Caki2 (cell line): ENCODE measurements at regions not wholly inside any gene's neighbourhood (a gene's known extent, or its start where the extent isn't known, plus 50 kb on each side); places are given as distances from the start of the nearest gene placed in this dataset.
A peak's percentile ranks its signal among the peaks of the same experiment; 100 is the strongest.

Source experiments
- DNase-seq: peaks from one replicate; pipeline ENCODE4 v3.0.0-alpha.2; 2015; ENCODE audit warnings: low read depth
- in situ Hi-C: cut with HindIII; loops from 2 replicates; pipeline ENCODE4 v1.10.0; 2016; ENCODE audit warnings: low sequenced_read_pairs, low pct_unique_long_range_greater_than_20kb, mixed read lengths

DNA sequence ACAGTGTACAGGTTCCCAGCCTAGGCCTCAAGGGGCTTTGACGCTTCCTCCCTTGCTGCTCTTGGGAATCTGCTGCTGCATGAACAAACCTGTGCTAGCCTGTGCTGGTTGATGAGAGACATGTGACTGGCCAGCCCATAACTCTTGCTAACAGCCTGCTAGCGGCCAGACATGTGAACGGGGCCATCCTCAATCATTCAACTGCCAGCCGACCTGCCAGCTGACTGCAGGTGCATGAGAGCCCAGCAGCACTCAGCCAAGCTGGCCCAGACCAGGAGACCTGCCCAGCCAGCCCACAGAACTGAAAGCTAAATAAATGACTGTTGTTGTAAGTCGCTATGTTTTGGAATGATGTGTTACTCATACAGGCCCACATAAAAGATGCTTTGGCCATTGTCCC is 82.4 kb upstream of the DLG1 start:
- no peak for DNase-seq
- in situ Hi-C loops, result no loop called here

DNA sequence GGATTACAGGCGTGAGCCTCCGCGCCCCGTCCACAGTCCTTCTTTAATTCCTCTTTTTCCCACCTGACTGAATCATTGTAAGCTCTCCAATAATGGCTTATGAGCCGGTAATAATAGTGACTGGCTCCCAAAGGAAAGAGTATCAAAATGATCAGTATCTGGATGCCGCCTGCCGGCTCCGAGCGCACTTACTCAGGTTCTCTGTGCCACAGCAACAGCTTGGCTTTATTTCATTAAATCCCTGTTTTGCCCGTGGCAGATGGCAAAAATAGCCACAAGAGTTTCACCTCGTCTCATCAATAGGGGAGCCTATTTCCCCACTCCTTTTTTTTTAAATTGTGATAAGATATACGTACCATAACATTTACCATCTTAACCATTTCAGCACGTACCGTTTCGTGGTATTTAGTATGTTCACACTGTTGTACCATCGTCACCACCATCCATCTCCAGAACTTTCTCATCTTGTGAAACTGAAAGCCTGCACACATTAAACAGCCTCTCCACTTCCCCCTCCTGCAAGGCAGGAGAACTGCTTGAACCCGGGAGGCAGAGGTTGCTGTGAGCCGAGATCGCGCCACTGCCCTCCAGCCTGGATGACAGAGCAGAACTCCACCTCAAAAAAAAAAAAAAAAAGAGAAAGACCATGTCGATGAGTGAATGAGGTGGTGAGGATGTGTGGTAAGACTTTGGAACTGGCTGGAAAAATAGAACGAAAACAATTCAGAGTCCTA is 80.7 kb upstream of the DLG1 start:
- no peak for DNase-seq
- in situ Hi-C loops, result no loop called here

DNA sequence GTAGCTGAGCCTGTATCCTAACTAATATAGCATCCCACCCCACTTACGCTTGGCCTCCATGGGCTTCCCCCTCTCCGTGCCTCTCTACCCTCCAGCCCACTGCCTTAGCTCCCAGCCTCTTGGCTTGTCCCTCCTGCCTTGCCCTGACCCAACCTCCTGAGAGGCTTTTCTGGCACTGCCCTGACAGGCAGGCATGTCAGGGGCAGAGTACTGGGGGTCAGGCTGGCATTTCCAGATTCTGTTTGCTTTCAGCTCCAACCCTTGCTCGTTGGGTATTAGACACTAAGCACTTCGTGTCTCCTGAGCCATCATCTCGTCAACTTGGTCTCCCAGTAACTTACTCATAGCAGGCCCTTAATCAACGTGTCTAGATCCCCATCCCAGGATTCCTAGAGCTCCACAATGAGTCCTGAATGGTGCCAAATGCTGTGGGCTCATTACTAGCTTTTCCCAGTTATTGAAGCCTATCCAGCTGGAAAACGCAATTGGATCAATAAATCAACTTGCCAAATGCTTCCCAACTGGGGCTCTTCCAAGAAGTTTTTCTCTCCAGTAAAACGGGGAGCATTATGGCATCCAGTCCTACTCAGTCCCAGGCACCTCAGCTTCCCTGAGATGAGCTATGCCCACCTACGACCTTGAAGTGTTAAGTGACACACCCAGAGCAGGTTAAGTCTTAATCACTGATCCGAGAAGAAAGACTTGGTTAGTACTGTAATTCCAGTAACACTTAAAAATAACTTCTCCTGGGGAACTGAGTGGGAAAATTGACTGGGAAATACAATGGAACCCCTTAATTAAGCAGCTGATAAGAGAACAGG is 78.5 kb upstream of the DLG1 start:
- in situ Hi-C loops, result no loop called here

DNA sequence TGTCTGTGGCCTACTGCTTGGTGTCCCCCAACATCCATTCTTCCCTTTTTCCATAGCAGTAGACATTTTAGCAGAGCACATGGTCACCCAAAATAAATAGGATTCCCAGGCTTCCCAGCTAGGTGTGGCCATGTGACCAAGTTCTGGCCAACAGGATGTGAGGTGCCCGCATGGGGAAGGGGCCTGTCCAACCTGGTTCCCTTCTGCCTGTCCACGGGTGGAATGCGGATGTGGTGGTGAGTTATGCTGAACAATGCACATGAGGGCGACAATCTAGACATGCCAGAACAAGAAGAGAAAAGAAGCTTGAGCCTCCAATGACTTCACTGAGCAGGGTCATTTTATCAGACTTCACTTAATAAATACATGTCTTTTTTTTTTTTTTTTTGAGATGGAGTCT is 77.6 kb upstream of the DLG1 start:
- DNase-seq, result no peak
- in situ Hi-C loops, result no loop called here

More for the DNA sequence above, 78.5 kb upstream of the DLG1 start:
- no peak for DNase-seq

DNA sequence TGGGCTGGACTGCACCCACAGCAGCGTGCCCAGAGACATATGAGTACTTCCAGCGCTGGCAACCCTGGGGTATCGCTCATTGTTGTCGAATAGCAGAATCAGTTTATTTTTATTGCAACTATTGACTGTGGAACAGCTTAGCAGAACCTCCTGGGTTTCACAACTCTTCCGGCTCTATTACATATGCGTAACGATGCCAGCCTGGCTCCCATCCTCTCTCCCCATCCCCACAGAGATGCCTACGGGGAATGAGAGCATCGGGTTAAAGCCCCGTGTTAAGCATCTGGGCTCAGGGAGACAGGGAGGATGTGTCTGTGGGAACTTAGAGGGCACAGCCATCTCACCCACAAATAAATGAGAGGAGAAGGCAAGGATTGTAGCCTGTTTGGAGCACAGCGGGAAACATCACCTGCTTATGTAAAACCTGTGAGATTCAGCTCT is 76.6 kb upstream of the DLG1 start:
- in situ Hi-C loops, result no loop called here
- no peak for DNase-seq

DNA sequence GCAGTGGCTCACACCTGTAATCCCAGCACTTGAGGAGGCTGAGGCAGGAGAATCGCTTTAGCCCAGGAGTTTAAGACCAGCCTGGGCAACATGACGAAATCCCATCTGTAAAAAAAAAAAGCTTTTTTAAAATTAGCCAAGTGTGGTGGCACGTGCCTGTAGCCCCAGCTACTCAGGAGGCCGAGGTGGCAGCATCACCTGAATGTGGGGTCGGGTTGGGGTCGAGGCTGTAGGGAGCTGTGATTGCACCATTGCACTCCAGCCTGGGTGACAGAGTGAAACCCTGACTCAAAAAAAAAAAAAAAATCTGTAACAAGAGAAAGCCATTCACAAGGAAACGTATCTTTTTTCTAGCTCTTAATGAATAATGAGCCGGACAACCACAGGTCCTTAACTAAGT is 74.7 kb upstream of the DLG1 start:
- in situ Hi-C loops, result no loop called here
- no peak for DNase-seq

DNA sequence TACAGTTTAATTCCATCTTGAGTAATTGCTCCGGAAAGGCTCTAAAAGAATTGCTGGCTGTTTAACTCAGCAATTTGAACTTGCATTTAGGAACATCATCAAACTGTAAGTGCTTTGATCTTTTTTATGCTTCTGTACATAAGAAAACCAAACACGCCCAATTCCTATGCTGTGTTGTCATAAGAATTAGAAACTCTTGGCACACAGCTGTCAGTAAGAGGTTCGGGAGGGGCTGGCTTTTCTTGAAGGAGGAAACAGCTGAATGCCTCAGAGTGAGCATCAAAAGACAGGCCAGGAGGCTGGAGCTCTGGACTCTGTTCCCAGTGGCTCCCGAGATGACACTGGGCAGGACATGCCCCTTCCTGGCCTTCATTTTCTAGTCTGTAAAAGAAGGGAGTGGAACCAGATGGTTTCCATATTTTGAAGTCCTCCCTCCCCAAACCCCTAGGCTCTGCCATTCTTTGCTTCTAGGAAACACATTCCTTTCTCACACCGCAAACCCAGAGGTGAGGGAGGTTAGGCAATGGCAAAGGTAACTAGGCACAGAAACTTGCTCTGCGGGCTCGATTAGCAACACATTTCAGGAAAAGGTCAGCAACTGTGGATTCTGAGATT is 73.7 kb upstream of the DLG1 start:
- peak; percentile 55 for DNase-seq
- in situ Hi-C loops, result no loop called here

DNA sequence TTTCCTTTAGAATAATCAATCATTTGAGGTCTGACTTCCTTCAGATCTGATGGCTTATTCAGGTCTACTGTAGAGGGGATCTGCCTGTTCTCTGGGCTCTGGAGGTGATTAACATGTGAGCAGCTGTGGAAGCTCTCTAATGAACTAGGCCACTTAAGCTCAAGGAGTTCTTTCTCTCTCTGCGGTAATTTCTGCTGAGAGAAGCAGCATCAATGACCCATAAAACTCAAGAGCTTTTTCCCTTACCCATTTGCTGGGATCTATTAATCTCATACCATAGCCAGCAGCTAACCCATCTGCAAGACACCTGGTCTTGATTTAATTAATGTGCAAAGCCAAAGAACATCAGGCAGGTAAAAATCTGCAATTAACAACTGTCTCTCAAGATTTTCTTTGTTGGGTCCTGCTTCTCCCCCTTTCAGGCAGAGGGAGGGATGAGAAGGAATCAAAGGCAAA is 73.2 kb upstream of the DLG1 start:
- no peak for DNase-seq
- in situ Hi-C loops, result no loop called here

DNA sequence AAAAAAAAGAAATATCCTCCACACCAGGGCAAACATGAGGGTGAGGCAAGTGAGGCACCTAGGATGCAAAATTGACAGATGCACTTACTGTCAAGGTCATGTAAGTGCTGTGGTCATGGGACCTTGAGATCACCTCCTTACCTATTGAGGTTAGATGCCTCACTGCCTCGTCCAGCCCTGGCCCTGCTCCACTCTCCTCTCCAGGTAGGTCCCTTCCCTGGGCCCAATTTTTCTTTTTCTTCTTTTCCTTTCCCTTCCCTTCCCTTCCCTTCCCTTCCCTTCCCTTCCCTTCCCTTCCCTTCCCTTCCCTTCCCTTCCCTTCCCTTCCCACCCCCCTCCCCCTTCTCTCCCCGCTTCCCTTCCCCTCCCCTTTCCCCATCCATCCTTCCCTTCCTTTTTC is 71.1 kb upstream of the DLG1 start:
- DNase-seq, result no peak
- in situ Hi-C loops, result no loop called here

DNA sequence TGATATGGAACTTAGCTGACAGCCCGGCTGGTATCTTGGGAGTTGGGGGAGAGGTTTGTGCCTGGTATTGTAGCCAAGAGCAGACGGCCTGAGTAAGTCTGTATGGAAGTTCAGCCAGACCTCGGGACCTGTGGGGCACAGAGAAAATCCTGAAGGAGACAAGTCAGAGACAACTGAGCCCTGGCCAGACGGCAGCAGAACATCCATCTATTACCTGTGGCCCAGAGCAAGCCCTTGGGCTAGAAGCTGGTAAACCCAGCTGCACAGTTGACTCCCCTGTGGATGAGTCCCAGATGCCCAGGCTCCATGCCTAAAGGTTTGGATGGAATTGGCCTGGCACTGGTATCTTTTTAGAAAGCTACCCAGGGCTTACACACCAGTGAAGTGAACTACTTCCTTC is 70.4 kb upstream of the DLG1 start:
- in situ Hi-C loops, result no loop called here
- DNase-seq, result no peak

DNA sequence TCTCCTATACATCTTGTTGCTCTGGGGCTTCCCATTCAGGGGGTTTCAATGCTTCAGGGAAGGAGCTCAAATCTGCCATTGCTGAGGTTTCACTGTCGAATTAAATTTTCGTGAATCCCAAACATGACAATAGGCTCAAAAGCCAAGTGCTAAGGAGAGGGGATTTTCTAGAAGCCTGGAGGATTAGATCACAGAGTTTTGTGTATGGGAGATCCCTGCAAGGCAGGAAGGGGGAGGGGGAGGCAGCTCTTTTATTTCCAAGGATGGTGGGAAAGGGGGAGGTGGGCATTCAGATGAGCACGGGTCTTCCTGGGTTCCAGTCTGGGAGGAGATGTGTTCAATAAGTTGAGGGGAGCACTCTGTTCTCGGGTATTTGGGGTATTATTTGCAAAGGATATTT is 69.9 kb upstream of the DLG1 start:
- DNase-seq, result no peak

DNA sequence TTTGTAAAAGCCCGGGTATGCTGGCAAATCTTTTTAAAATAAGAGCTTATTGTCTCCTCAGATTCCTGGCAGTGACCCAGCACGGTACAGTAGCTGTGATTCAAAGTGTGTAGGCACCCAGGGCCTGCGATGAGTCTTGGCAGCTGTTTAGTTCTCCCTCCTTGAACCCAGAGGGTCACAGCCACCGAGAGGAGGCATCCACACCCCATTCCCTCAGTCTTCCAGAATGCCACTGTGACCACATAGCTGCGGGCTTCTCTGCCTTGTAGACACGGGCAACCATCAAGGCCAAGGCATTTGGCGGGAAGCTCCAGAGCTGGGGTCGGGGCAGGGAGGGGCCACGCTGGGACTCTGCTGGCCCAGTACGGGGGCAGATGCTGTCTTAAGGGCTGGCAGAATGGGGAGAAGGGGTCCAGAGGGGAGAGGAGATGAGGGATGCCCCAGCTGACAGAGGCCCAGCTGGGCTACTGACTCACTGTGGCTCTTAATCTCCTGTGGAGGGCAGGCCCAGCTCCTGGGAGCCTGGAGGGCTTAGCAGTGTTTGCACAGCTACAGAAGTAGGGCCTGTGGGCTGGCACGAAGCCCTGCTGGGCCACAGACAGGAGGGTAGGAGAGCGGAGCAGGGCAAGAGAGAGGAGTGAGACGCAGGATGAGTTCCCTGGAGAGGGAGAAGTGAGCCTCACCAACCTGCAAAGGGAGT is 68.8 kb upstream of the DLG1 start:
- no peak for DNase-seq
- in situ Hi-C loops, result no loop called here

More for the DNA sequence above, 69.9 kb upstream of the DLG1 start:
- in situ Hi-C loops, result no loop called here

DNA sequence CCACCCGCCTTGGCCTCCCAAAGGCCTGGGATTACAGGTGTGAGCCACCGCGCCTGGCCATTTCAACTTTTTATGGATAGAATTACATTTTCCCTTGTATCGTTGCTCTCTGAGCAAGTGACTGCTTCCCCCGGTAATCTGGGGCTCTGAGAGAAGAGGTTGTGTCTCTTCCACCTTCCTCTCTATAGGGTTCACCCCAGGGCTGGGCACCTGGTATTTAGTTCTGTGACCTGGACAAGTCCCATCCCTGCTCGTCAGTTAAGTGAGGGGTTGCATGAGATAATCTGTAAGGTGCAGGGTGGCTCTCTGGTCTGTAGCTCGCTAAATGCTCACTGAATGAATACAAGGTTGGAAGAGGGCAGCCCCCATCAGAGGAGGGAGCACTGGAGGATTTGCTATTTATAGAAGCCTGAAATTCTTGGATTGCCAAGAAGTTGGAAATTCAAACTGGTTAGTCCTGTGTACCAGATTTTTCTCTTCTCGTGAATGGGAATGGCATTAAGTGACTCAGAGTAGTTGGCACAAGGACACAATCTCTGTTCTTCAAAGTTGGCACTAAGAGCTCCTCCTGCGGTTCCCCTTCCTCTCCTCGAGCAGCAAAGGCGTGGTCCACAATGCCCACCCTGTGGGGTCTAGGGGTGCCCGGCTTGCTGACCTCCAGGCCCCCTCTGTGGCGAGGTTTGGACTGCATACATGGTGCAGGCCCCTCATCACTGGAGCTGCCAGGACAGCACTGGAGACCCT is 68.1 kb upstream of the DLG1 start:
- no peak for DNase-seq
- in situ Hi-C loops, result no loop called here

DNA sequence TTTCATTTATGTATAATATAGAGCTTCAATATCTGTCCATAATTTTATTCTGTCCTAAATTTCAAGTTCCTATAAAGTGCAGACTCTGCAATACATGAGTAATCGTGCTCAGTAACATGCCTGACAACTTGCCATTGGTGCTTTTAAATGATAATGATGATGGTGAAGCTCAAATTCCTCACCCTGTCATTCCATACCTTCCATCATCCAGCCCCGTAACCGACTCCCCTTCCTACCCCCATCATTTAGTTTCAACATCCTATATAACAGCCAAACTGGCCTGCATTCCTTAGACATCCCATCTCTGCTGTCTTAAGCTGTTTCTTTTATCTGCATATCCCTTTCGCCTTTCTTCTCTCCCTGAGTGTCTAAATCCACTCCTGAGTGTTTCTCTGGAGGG is 67.2 kb upstream of the DLG1 start:
- in situ Hi-C loops, result no loop called here
- DNase-seq, result no peak

DNA sequence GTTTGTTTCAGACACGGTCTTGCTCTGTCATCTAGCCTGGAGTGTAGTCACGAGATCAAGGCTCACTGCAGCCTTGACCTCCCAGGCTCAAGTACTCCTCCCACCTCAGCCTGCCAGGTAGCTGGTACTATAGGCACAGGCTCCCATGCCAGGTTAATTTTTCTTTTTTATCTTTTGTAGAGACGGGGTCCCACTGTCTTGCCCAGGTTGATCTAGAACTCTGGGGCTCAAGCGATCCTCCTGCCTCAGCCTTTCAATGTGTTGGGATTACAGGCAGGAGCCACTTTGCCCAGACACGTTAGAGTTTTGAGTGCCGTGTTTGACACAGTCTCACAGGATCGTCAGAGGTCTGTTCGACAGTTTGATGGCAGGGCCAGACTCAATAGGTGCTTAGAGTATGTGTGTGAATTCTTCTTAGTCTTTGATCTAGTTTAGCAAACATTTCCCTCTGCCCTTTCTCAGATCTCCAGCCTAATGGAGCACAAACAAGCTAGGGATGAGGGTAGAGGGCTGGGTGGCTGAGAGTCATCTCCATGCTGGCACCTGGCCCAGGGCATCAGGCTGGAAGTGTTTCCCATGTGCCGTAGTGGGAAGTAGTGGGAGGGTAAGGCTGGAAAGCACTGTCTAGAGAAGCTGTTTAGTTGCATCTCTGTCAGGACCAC is 66.1 kb upstream of the DLG1 start:
- in situ Hi-C loops, result no loop called here
- no peak for DNase-seq

DNA sequence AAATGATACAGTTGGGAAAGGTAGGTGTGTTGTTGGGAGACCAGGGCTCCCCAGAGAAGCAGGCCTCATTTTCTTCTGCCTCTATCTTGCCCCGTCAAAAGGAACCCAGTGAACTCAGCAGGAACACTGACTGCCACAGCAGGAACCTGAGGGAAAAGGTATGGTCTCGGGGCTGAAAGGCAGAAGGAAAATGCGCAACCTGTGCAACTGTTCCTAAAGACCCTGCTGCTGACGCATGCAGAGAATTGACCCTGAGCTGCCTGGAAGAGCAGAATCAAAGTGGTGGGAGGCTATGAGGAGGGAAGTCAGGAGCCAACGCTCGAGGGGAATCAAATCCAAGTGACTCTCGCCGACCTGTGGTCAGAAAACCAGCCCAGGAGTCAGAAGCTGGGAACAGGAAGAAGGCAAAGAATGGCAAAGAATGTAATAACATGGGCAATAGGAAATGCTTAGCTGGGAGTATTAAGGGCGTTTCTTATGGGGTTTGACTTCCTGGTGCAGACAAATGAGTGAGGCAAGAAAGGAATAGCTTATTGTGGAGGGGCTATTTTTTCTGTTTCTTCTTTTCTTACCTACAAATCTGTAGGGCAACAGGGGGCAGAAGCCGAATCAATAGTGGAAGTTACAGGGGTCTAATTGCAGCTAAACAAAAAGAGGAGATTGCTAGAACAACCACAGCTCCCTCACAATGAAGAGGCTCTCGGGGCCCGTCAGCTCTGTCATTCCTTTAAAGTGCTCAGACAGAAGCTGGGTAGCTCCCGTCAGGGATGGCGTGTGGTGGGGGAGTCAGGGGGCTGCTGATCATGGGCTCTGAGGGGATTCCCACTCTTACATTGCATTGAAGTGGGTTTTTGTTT is 65.4 kb upstream of the DLG1 start:
- no peak for DNase-seq

DNA sequence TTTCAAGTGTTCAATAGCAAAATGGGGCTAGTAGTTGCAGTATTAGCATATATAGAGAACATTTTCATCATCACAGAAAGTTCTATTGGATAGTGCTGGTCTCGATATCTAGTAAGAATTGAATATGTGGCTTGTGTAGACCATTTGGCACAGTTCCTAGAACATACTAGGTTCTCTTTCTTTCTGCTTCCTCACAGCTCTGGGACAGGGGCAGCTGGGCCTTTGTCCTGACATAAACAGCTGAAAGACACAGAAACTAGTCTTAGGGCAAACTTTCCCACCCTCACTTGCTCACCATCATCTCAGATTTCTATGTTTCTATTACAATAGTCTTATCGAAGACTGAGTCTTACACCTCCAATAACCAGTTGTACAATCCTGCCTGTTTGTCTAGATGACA is 63.7 kb upstream of the DLG1 start:
- in situ Hi-C loops, result no loop called here

More for the DNA sequence above, 65.4 kb upstream of the DLG1 start:
- in situ Hi-C loops, result no loop called here

More for the DNA sequence above, 63.7 kb upstream of the DLG1 start:
- DNase-seq, result no peak
